Brain microvascular endothelial cell (primary cell): ENCODE measurements at regions not wholly inside any gene's neighbourhood (a gene's known extent, or its start where the extent isn't known, plus 50 kb on each side); places are given as distances from the start of the nearest gene placed in this dataset.
"Not testable (repeated sequence)": the region's sequence is repeated elsewhere in the genome, so short reads cannot be mapped to it uniquely, and the experiment has no call there.

Source experiments
- DNase-seq: peaks from one replicate; pipeline ENCODE4 v3.0.0-alpha.2; 2020
- H3K27ac ChIP-seq: fragments of 250-450 bp; sonication (Bioruptor Pico); 2 replicates; pipeline ENCODE4 v1.5.1; 2020; ENCODE audit warnings: mild to moderate bottlenecking, moderate library complexity
- H3K27me3 ChIP-seq: fragments of 250-450 bp; sonication (Bioruptor Pico); replicated peaks from 2 replicates; pipeline ENCODE4 v1.5.1; 2020; ENCODE audit warnings: mild to moderate bottlenecking
- H3K36me3 ChIP-seq: fragments of 250-450 bp; sonication (Bioruptor Pico); replicated peaks from 2 replicates; pipeline ENCODE4 v1.5.1; 2020; ENCODE audit warnings: mild to moderate bottlenecking
- H3K4me3 ChIP-seq: 2 replicates; pipeline ENCODE4 v1.5.1; 2011; ENCODE audit warnings: low read depth, mild to moderate bottlenecking, control low read depth, low read length, moderate library complexity
- CTCF ChIP-seq: IDR thresholded peaks from 2 replicates; pipeline ENCODE4 v1.5.1; 2011; ENCODE audit warnings: low read depth, mild to moderate bottlenecking, moderate library complexity, low read length, control low read depth, inconsistent platforms; ENCODE audit errors: missing control alignments
- in situ Hi-C: cut with HindIII; loops from 2 replicates; pipeline ENCODE4 v1.10.0; 2017; ENCODE audit warnings: low sequenced_read_pairs, low pct_ligation_motif_present

GRCh38 chr1:60251426-60251825 lies 177.9 kb upstream of the C1orf87 start:
- no peaks in the 10 kb centered on the region for H3K36me3 ChIP-seq
- H3K27me3 ChIP-seq = no peaks in the 10 kb centered on the region
- H3K4me3 ChIP-seq = no peak overlapping the region
- in situ Hi-C loops = no loop called here
- H3K27ac ChIP-seq = no peak overlapping the region
- DNase-seq = no peak
- no peak for TF ChIP-seq CTCF

DNA sequence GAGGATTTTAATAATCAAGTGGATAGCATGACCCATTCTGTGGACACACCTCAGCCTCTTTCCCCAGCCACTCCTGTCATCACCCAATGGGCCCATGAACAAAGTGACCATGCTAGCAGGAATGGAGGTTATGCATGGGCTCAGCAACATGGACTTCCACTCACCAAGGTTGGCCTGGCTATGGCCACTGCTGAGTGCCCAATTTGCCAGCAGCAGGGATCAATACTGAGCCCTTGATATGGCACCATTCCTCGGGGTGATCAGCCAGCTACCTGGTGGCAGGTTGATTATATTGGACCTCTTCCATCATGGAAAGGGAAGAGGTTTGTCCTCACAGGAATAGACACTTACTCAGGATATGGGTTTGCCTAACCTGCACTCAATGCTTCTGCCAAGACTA lies 173.9 kb upstream of the C1orf87 start:
- H3K27ac ChIP-seq, H3K36me3 ChIP-seq, in situ Hi-C loops, DNase-seq, H3K27me3 ChIP-seq, H3K4me3 ChIP-seq: not testable (repeated sequence)

DNA sequence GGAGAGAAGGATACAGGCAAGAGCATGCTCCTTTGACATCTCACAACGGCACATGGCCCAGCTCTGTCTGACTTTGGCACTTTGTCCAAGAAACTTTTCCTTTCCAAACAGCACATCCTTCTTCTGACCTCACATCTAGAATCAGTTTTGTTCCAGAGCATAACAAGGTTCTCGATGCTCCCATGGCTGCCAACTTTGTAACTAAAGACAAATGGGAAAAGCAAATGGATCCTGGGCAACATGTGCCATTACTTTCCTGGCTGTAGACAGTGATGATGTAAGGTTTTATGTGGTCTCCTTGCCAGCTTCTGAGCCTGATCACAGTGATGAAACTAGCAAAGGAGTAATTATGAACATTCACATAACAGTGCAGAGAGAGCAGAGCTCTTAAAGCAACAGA lies 171.8 kb upstream of the C1orf87 start:
- Histone ChIP-seq H3K27ac (no peak overlapping the region), H3K36me3 (no peaks in the 10 kb centered on the region), H3K27me3 (no peaks in the 10 kb centered on the region), H3K4me3 (no peak overlapping the region)
- in situ Hi-C loops = no loop called here
- DNase-seq = no peak
- TF ChIP-seq CTCF = no peak

- Histone ChIP-seq H3K36me3 (no peaks in the 10 kb centered on the region), H3K27me3 (no peaks in the 10 kb centered on the region), H3K27ac (no peak overlapping the region), H3K4me3 (no peak overlapping the region)
- in situ Hi-C loops = no loop called here
- no peak for DNase-seq
- no peak for TF ChIP-seq CTCF
These were observed 171.3 kb upstream of the C1orf87 start for GRCh38 chr1:60244906-60245305.

DNA sequence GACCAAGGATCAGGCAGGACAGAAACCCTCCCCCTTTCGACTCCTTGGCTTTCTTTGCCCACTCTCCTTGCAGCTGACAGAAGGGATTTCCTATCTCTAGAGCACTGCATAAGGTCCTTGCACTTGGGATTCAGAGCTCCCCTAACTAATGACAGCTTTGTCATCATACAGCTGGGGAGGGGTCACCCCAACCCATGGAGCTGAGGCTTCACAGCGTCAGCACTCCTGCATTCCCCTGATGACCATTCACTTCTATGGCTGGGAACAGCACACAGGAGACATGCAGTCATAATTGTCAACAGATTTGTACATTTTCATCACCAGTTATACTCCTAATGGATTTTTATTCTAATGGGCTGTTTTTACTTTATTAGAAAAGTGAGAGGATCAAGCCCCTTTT lies 161.7 kb upstream of the C1orf87 start:
- no peak for DNase-seq
- Histone ChIP-seq H3K27ac (no peak overlapping the region), H3K36me3 (no peaks in the 10 kb centered on the region), H3K4me3 (no peak overlapping the region), H3K27me3 (no peaks in the 10 kb centered on the region)
- no peak for TF ChIP-seq CTCF
- in situ Hi-C loops = no loop called here

GRCh38 chr1:60234776-60235175 lies 161.2 kb upstream of the C1orf87 start:
- TF ChIP-seq CTCF = no peak
- Histone ChIP-seq H3K27me3 (no peaks in the 10 kb centered on the region), H3K4me3 (no peak overlapping the region), H3K36me3 (no peaks in the 10 kb centered on the region), H3K27ac (no peak overlapping the region)
- in situ Hi-C loops = no loop called here
- DNase-seq = no peak
